GM18502 (cell line): ENCODE measurements at regions not wholly inside any gene's neighbourhood (a gene's known extent, or its start where the extent isn't known, plus 50 kb on each side); places are given as distances from the start of the nearest gene placed in this dataset.

Experiments used
- ATAC-seq: cut with Tn5 transposase; IDR thresholded peaks from one replicate; pipeline ENCODE4 v1.9.1; 2021; ENCODE audit warnings: mild to moderate bottlenecking; ENCODE audit not compliant: unreplicated experiment, poor library complexity

DNA sequence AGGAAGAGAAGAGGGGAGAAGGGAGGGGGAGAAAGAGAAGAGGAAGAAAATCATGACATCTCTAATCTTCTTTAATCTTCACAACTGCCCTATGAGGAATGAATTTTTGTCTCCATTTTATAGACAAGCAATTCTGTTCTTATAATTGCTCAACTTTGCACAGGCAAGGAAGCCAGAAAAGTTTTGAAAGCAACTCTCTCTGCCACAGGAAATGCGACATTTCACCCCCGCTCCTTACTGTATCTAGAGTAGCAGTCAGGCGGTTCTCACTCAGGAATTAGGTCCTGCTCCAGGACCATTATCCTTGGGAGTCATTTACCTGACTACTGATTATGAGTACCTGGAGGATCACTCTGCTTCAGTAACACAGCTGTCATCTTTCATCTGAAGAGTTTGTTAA is 69.2 kb upstream of the FAM9A start:
- ATAC-seq = no peak

DNA sequence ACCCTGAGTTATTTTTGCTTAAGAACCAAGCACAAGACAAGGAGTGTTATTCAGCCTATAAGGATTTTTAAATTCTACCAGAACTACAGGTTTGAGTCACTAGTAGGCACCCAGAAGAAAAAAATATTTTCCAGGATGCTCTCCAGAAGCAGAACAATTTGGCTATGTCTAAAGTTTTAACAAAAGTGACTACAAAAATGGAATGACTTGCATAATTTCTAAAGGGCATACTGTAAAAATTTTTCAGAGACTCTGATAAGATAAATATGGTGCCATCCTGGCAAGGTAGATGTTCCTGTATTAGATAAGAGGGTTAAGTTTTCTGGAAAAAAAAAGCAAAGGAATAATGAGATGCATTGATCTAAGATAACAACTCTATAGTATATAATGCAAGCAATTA is 68.6 kb upstream of the FAM9A start:
- ATAC-seq = no peak

DNA sequence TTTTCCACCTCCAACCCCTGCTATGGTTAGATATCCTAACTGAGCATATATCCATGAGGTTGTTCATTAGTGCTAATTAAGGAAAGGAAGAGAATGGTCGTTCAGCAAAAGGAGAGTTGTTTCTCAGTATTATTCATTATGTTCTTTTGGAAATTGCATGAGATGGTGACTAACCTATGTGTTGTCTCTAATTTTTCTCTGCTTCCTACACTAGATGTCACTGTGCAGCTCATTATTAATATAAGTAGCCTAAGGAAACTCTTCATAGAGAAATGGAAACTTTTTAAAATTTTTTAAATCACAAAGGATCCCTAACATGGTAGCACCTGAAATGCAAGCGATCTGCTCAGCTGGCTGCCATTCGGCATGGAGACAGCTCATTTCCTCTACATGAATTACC is 67.7 kb upstream of the FAM9A start:
- no peak for ATAC-seq

GRCh38 chrX:8868070-8868773 is 67.0 kb upstream of the FAM9A start:
- ATAC-seq = no peak

- ATAC-seq = no peak
Measured at GRCh38 chrX:8867406-8867805, 66.2 kb upstream of the FAM9A start.

DNA sequence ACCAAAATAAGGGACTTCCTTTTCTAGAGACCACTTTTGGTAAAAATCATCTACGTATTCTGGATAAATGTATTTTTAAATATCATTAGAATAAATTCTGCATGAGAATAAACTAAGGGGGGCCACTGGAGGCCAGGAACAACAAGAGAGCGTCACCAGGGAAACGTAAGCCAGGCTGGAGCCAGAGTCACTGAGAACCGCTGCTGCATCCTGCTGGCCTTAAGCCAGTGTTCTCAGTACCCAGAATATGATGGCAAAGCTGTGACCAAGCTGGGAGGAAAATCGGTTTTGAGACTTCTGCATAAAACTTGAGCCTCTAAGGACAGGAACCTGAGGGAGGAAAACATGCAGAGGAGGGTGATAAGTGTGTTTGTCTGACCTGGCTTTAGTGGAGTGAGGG is 63.0 kb upstream of the FAM9A start:
- no peak for ATAC-seq

GRCh38 chrX:8861908-8862307 is 60.7 kb upstream of the FAM9A start:
- no peak for ATAC-seq

DNA sequence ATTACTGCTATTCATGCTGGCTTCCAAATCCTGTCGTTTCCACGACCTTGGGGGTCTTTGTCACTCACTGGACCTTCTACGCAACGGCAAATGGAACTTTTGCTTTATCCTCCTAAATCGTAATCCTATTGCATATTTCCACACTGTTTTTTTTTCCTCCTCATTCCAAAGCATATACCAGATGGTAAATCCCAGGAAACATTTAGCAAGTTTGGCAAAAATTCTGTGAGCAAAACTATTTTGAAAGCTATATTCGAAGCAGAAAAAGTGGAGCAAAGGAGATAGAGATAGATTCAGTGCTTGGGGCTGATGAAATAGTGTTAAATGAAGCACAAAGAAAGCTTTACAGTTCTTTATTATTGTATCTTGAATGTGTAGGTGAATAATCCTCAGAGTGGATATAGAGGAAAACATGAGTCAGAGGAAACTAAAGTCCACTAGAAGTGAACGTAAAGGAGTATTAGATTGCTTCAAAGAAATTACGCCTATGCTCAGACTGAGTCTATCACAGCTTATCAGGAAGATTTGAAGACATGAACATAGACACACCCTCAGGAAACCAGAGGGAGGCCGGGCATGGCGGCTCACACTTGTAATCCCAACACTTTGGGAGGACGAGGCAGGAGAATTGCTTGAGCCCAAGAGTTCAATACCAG is 50.2 kb upstream of the FAM9A start:
- ATAC-seq = no peak
